ENCODE measurements at regions not wholly inside any gene's neighbourhood (a gene's known extent, or its start where the extent isn't known, plus 50 kb on each side); places are given as distances from the start of the nearest gene placed in this dataset.

GRCh38 chr7:1368184-1368681 is 91.0 kb downstream of the MICALL2 start:
- TF ChIP-seq TRIM28 (IDR thresholded peaks at IDR 0.05; ENCODE audit: borderline replicate concordance, low read length) = no peak
- no peak for TF ChIP-seq TCF7L2 (IDR thresholded peaks at IDR 0.05; ENCODE audit: borderline replicate concordance, low read depth, low read length)
- TF ChIP-seq PRDM10 (tag by site-specific recombination; IDR thresholded peaks at IDR 0.05) = no peak
- no peak for TF ChIP-seq CTCF (tag by site-specific recombination; IDR thresholded peaks at IDR 0.05)
- TF ChIP-seq ZNF184 (tag by site-specific recombination; IDR thresholded peaks at IDR 0.05) = no peak

Data from HEK293 (cell line).